HL-60 (cell line): ENCODE measurements at regions not wholly inside any gene's neighbourhood (a gene's known extent, or its start where the extent isn't known, plus 50 kb on each side); places are given as distances from the start of the nearest gene placed in this dataset.

ENCODE experiments used
- GABPA ChIP-seq: IDR thresholded peaks from 2 replicates; pipeline ENCODE4 v1.6.1; 2012; ENCODE audit warnings: low read depth
- POLR2AphosphoS5 ChIP-seq: IDR thresholded peaks from 2 replicates; pipeline ENCODE4 v1.6.1; 2012; ENCODE audit warnings: low read depth
- SPI1 ChIP-seq: IDR thresholded peaks from 2 replicates; pipeline ENCODE4 v1.6.1; 2012; ENCODE audit warnings: low read depth, mild to moderate bottlenecking, borderline replicate concordance
- TF ChIP-seq, protein P1 (sequence below): IDR thresholded peaks from one replicate; pipeline ENCODE4 v1.5.1; 2011; ENCODE audit warnings: low read length, control low read depth, inconsistent platforms; ENCODE audit not compliant: insufficient read depth
- TF ChIP-seq, protein P2 (sequence below): IDR thresholded peaks from 2 replicates; pipeline ENCODE4 v1.6.1; 2012; ENCODE audit warnings: low read depth; ENCODE audit not compliant: insufficient replicate concordance

GRCh38 chr5:125976421-125977000 is 446.7 kb upstream of the GRAMD2B start:
- TF ChIP-seq GABPA (no peak), POLR2AphosphoS5 (no peak), SPI1 (no peak)
- TF ChIP-seq, protein P1, sequence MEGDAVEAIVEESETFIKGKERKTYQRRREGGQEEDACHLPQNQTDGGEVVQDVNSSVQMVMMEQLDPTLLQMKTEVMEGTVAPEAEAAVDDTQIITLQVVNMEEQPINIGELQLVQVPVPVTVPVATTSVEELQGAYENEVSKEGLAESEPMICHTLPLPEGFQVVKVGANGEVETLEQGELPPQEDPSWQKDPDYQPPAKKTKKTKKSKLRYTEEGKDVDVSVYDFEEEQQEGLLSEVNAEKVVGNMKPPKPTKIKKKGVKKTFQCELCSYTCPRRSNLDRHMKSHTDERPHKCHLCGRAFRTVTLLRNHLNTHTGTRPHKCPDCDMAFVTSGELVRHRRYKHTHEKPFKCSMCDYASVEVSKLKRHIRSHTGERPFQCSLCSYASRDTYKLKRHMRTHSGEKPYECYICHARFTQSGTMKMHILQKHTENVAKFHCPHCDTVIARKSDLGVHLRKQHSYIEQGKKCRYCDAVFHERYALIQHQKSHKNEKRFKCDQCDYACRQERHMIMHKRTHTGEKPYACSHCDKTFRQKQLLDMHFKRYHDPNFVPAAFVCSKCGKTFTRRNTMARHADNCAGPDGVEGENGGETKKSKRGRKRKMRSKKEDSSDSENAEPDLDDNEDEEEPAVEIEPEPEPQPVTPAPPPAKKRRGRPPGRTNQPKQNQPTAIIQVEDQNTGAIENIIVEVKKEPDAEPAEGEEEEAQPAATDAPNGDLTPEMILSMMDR: no peak
- TF ChIP-seq, protein P2, sequence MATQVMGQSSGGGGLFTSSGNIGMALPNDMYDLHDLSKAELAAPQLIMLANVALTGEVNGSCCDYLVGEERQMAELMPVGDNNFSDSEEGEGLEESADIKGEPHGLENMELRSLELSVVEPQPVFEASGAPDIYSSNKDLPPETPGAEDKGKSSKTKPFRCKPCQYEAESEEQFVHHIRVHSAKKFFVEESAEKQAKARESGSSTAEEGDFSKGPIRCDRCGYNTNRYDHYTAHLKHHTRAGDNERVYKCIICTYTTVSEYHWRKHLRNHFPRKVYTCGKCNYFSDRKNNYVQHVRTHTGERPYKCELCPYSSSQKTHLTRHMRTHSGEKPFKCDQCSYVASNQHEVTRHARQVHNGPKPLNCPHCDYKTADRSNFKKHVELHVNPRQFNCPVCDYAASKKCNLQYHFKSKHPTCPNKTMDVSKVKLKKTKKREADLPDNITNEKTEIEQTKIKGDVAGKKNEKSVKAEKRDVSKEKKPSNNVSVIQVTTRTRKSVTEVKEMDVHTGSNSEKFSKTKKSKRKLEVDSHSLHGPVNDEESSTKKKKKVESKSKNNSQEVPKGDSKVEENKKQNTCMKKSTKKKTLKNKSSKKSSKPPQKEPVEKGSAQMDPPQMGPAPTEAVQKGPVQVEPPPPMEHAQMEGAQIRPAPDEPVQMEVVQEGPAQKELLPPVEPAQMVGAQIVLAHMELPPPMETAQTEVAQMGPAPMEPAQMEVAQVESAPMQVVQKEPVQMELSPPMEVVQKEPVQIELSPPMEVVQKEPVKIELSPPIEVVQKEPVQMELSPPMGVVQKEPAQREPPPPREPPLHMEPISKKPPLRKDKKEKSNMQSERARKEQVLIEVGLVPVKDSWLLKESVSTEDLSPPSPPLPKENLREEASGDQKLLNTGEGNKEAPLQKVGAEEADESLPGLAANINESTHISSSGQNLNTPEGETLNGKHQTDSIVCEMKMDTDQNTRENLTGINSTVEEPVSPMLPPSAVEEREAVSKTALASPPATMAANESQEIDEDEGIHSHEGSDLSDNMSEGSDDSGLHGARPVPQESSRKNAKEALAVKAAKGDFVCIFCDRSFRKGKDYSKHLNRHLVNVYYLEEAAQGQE: no peak
